HG03025 (cell line): ENCODE measurements at regions not wholly inside any gene's neighbourhood (a gene's known extent, or its start where the extent isn't known, plus 50 kb on each side); places are given as distances from the start of the nearest gene placed in this dataset.
"Not testable (repeated sequence)": the region's sequence is repeated elsewhere in the genome, so short reads cannot be mapped to it uniquely, and the experiment has no call there.

ENCODE experiments used
- ATAC-seq: cut with Tn5 transposase; IDR thresholded peaks from one replicate; pipeline ENCODE4 v1.9.1; 2021; ENCODE audit warnings: mild to moderate bottlenecking, moderate library complexity; ENCODE audit not compliant: unreplicated experiment, low FRiP score

GRCh38 chr16:21333683-21334082 is 55.6 kb upstream of the CRYM start:
- ATAC-seq = not testable (repeated sequence)
